Fibroblast of lung (primary cell): ENCODE measurements at regions not wholly inside any gene's neighbourhood (a gene's known extent, or its start where the extent isn't known, plus 50 kb on each side); places are given as distances from the start of the nearest gene placed in this dataset.

ENCODE experiments used
- DNase-seq, 2 donors: peaks; one replicate each; pipeline versions ENCODE4 v3.0.0 to v3.0.0-alpha.2; 2010; ENCODE audit warnings: low read depth in 2 of 2
- H2AFZ ChIP-seq: 2 replicates; pipeline ENCODE4 v1.5.1; 2012; ENCODE audit warnings: low read length, control low read depth, inconsistent platforms
- H3K27ac ChIP-seq: 2 replicates; pipeline ENCODE4 v1.5.1; 2011; ENCODE audit warnings: low read length, control low read depth; ENCODE audit not compliant: insufficient read depth
- H3K27me3 ChIP-seq: 2 replicates; pipeline ENCODE4 v1.5.1; 2011; ENCODE audit warnings: mild to moderate bottlenecking, low read length; ENCODE audit not compliant: control insufficient read depth, insufficient read depth
- H3K36me3 ChIP-seq: 2 replicates; pipeline ENCODE4 v1.5.1; 2011; ENCODE audit warnings: low read length; ENCODE audit not compliant: control insufficient read depth, insufficient read depth
- H3K4me1 ChIP-seq: 2 replicates; pipeline ENCODE4 v1.5.1; 2011; ENCODE audit warnings: low read length; ENCODE audit not compliant: control insufficient read depth, insufficient read depth; ENCODE audit errors: extremely low read depth
- H3K4me2 ChIP-seq: 2 replicates; pipeline ENCODE4 v1.5.1; 2011; ENCODE audit warnings: low read length, control low read depth; ENCODE audit not compliant: insufficient read depth; ENCODE audit errors: extremely low read depth
- H3K4me3 ChIP-seq, 4 experiments: fragments of 200-600 bp in 1 of 4; sonication (generic) in 1 of 4; replicated peaks in 1 of 4; 2 replicates each; pipeline ENCODE4 v1.5.1; 2011 to 2016; ENCODE audit warnings: low read length in 4 of 4, low read depth in 3 of 4, mild to moderate bottlenecking in 3 of 4, control low read depth in 2 of 4, inconsistent platforms in 1 of 4, mixed read lengths in 1 of 4; ENCODE audit not compliant: insufficient read depth in 1 of 4; ENCODE audit errors: control extremely low read depth in 1 of 4
- H3K79me2 ChIP-seq: 2 replicates; pipeline ENCODE4 v1.5.1; 2012; ENCODE audit warnings: mild to moderate bottlenecking, low read length, inconsistent platforms; ENCODE audit not compliant: control insufficient read depth, insufficient read depth
- H3K9ac ChIP-seq: 2 replicates; pipeline ENCODE4 v1.5.1; 2011; ENCODE audit warnings: mild to moderate bottlenecking, low read length, control low read depth; ENCODE audit not compliant: insufficient read depth
- H3K9me3 ChIP-seq: 2 replicates; pipeline ENCODE4 v1.5.1; 2012; ENCODE audit warnings: low read depth, low read length; ENCODE audit not compliant: control insufficient read depth, insufficient read depth
- H4K20me1 ChIP-seq: 2 replicates; pipeline ENCODE4 v1.5.1; 2011; ENCODE audit warnings: low read length; ENCODE audit not compliant: control insufficient read depth, insufficient read depth; ENCODE audit errors: extremely low read depth
- EZH2 ChIP-seq: IDR thresholded peaks from 2 replicates; pipeline ENCODE4 v1.5.1; 2012; ENCODE audit warnings: low read length, control low read depth, mild to moderate bottlenecking; ENCODE audit errors: missing control alignments
- TF ChIP-seq, protein P1 (sequence below), 2 donors: IDR thresholded peaks in 1 of 2; conservative IDR thresholded peaks in 1 of 2; 1 replicate in 1 of 2; 2 replicates in 1 of 2; pipeline ENCODE4 v1.5.1; 2011 to 2012; ENCODE audit warnings: low read length in 2 of 2, control low read depth in 1 of 2, inconsistent platforms in 1 of 2, low read depth in 1 of 2, mild to moderate bottlenecking in 1 of 2

DNA sequence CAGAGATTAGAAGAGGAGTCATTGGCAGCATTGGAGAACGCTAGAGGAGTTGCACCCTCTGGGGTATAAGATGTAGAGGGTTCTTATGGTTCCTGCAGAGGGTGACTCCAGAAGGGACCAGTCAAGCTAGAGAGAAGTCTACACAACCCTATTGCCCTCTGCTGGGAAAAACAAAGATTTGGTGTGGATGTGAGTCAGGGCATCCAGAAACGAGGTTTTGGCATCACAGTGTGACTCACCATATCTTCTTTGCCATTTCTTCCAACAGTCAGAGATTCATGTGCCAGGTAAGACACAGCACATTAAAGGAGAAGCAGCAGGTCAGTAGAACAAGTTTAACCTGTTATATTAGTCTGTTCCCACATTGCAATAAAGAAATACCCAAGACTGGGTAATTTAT is 598.8 kb downstream of the MAFB start:
- Histone ChIP-seq H3K4me3 (no peak overlapping the region), H3K9me3 (no peaks in the 10 kb centered on the region), H3K36me3 (no peaks in the 10 kb centered on the region), H4K20me1 (no peaks in the 10 kb centered on the region), H3K27me3 (no peaks in the 10 kb centered on the region), H3K27ac (no peak overlapping the region), H3K4me1 (no peaks in the 10 kb centered on the region), H3K79me2 (no peaks in the 10 kb centered on the region), H2AFZ (no peak overlapping the region), H3K4me2 (no peak overlapping the region), H3K9ac (no peak overlapping the region)
- no peak for DNase-seq
- TF ChIP-seq EZH2 = no peak
- TF ChIP-seq, protein P1, sequence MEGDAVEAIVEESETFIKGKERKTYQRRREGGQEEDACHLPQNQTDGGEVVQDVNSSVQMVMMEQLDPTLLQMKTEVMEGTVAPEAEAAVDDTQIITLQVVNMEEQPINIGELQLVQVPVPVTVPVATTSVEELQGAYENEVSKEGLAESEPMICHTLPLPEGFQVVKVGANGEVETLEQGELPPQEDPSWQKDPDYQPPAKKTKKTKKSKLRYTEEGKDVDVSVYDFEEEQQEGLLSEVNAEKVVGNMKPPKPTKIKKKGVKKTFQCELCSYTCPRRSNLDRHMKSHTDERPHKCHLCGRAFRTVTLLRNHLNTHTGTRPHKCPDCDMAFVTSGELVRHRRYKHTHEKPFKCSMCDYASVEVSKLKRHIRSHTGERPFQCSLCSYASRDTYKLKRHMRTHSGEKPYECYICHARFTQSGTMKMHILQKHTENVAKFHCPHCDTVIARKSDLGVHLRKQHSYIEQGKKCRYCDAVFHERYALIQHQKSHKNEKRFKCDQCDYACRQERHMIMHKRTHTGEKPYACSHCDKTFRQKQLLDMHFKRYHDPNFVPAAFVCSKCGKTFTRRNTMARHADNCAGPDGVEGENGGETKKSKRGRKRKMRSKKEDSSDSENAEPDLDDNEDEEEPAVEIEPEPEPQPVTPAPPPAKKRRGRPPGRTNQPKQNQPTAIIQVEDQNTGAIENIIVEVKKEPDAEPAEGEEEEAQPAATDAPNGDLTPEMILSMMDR (conservative IDR thresholded peaks at IDR 0.05 in 1 of 2, IDR thresholded peaks at IDR 0.05 in 1 of 2; ENCODE audit: low read depth in 1 of 2, low read length in 2 of 2) = no peak

GRCh38 chr20:40087496-40087895 is 601.5 kb downstream of the MAFB start:
- Histone ChIP-seq H3K9me3 (no peaks in the 10 kb centered on the region), H3K4me2 (no peak overlapping the region), H3K27me3 (no peaks in the 10 kb centered on the region), H3K4me3 (no peak overlapping the region), H3K27ac (no peak overlapping the region), H3K4me1 (no peaks in the 10 kb centered on the region), H2AFZ (no peak overlapping the region), H3K9ac (no peak overlapping the region), H3K36me3 (no peaks in the 10 kb centered on the region), H3K79me2 (no peaks in the 10 kb centered on the region), H4K20me1 (no peaks in the 10 kb centered on the region)
- TF ChIP-seq EZH2 = no peak
- TF ChIP-seq, protein P1 (conservative IDR thresholded peaks at IDR 0.05 in 1 of 2, IDR thresholded peaks at IDR 0.05 in 1 of 2; ENCODE audit: low read depth in 1 of 2, low read length in 2 of 2) = no peak
- DNase-seq = no peak

DNA sequence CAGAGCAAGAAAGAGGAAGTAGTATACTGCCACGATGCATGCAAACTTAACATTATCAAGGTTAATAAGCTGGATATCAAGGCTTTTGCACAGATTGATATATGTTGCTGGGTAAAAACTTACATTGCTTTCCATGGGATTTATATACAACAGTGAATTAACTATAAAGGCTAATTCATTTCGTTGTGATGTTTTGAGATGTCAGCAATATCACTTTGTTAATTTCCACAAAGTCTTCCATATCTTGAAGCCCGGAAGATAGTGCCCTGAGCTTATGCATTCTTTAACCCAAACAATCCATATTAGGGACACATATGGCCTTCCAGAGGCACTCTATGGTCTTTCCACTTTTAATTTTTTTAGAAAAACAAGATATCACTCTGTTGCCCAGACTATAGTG is 603.5 kb downstream of the MAFB start:
- Histone ChIP-seq H4K20me1 (no peaks in the 10 kb centered on the region), H3K79me2 (no peaks in the 10 kb centered on the region), H2AFZ (no peak overlapping the region), H3K4me2 (no peak overlapping the region), H3K27me3 (no peaks in the 10 kb centered on the region), H3K4me3 (no peak overlapping the region), H3K36me3 (no peaks in the 10 kb centered on the region), H3K4me1 (no peaks in the 10 kb centered on the region), H3K27ac (no peak overlapping the region), H3K9ac (no peak overlapping the region), H3K9me3 (no peaks in the 10 kb centered on the region)
- no peak for DNase-seq
- no peak for TF ChIP-seq EZH2
- TF ChIP-seq, protein P1 (conservative IDR thresholded peaks at IDR 0.05 in 1 of 2, IDR thresholded peaks at IDR 0.05 in 1 of 2; ENCODE audit: low read depth in 1 of 2, low read length in 2 of 2) = no peak
